ENCODE measurements at regions not wholly inside any gene's neighbourhood (a gene's known extent, or its start where the extent isn't known, plus 50 kb on each side); places are given as distances from the start of the nearest gene placed in this dataset.

GRCh38 chr16:16925432-16925831, 545.3 kb downstream of the XYLT1 start:
- TF ChIP-seq CTCF (IDR thresholded peaks at IDR 0.05) = no peak
- no peak for TF ChIP-seq POLR2A (IDR thresholded peaks at IDR 0.05)
